ENCODE measurements at regions not wholly inside any gene's neighbourhood (a gene's known extent, or its start where the extent isn't known, plus 50 kb on each side); places are given as distances from the start of the nearest gene placed in this dataset.

DNA sequence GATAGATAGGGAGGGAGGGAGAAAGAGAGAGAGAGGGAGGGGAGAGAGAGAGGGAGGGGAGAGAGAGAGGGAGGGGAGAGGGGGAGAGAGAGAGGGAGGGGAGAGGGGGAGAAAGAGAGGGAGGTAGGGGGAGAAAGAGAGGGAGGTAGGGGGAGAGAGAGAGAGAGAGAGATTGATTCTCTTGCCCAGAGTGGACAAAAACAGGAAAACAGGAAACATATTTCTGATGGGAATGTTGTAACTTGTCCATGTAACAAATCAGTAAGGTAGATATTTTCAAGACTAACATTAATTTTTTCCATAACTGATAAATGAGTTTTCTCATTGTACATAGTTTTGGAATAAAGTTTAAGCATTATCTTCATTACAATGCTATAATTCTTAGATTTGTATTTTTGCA is 811.7 kb upstream of the GRAMD2B start:
- no TSS peak for BruUV-seq (replicated peaks)
- Mint-ChIP-seq H3K4me3 (ENCODE audit: unreplicated experiment) (no peak overlapping the region), H3K27ac (ENCODE audit: unreplicated experiment) (no peak overlapping the region), H3K4me1 (ENCODE audit: low read depth, unreplicated experiment) (no peaks in the 10 kb centered on the region), H3K27me3 (ENCODE audit: insufficient read depth, unreplicated experiment) (no peaks in the 10 kb centered on the region), H3K9me3 (ENCODE audit: unreplicated experiment) (no peaks in the 10 kb centered on the region), H3K36me3 (ENCODE audit: insufficient read depth, unreplicated experiment) (no peaks in the 10 kb centered on the region)
- Histone ChIP-seq H3K4me3 (ENCODE audit: low read depth, low read length) (no peak overlapping the region), H3K9me3 (no peaks in the 10 kb centered on the region), H3K36me3 (ENCODE audit: control insufficient read depth, insufficient read depth, low read length) (no peaks in the 10 kb centered on the region), H3K27me3 (replicated peaks; ENCODE audit: control insufficient read depth, insufficient read depth, low read length) (no peaks in the 10 kb centered on the region), H3K4me1 (no peaks in the 10 kb centered on the region)
- TF ChIP-seq CTCF (IDR thresholded peaks at IDR 0.05; ENCODE audit: insufficient read depth in 1 of 2, low read depth in 1 of 2, low read length in 1 of 2, severe bottlenecking in 1 of 2, unreplicated experiment in 1 of 2), result no peak
- POLR2A ChIA-PET, result no interaction called here
- intact Hi-C loops (cut with micrococcal nuclease; ENCODE audit: unreplicated experiment), result no loop called here
- CTCF ChIA-PET, result no interaction called here
- DNase-seq, result no peak

- ChIA-PET CTCF (no interaction called here), POLR2A (no interaction called here)
- Mint-ChIP-seq H3K36me3 (ENCODE audit: insufficient read depth, unreplicated experiment) (no peaks in the 10 kb centered on the region), H3K27ac (ENCODE audit: unreplicated experiment) (no peak overlapping the region), H3K4me1 (ENCODE audit: low read depth, unreplicated experiment) (no peaks in the 10 kb centered on the region), H3K27me3 (ENCODE audit: insufficient read depth, unreplicated experiment) (no peaks in the 10 kb centered on the region), H3K9me3 (ENCODE audit: unreplicated experiment) (no peaks in the 10 kb centered on the region), H3K4me3 (ENCODE audit: unreplicated experiment) (no peak overlapping the region)
- intact Hi-C loops (cut with micrococcal nuclease; ENCODE audit: unreplicated experiment), result no loop called here
- DNase-seq, result no peak
- no peak for TF ChIP-seq CTCF (IDR thresholded peaks at IDR 0.05; ENCODE audit: insufficient read depth in 1 of 2, low read depth in 1 of 2, low read length in 1 of 2, severe bottlenecking in 1 of 2, unreplicated experiment in 1 of 2)
- Histone ChIP-seq H3K27me3 (replicated peaks; ENCODE audit: control insufficient read depth, insufficient read depth, low read length) (no peaks in the 10 kb centered on the region), H3K9me3 (no peaks in the 10 kb centered on the region), H3K4me1 (no peaks in the 10 kb centered on the region), H3K36me3 (ENCODE audit: control insufficient read depth, insufficient read depth, low read length) (no peaks in the 10 kb centered on the region), H3K4me3 (ENCODE audit: low read depth, low read length) (no peak overlapping the region)
- BruUV-seq (replicated peaks), result no TSS peak
Observed at GRCh38 chr5:125612181-125612721, 811.0 kb upstream of the GRAMD2B start.

DNA sequence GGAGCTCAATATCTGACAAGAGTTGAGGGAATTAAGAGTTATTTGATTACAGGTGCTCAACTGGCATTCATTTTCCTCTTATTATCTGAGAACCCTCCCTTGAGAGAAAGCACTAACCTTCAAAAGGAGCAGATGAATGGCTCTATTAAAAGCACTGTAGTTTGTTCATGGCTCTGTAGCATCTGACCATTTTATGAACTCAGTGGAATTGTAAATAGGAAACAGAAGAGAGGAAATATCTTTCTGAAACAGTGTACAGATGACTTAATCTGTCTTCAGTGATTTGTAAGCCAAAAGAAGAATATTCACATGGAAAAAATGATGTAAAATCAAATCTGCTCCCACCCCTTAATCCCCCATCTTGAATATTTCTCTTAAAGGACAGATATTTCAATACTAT is 810.4 kb upstream of the GRAMD2B start:
- H3K27me3 Mint-ChIP-seq (ENCODE audit: insufficient read depth, unreplicated experiment), result no peaks in the 10 kb centered on the region
- no peak overlapping the region for H3K4me3 Mint-ChIP-seq (ENCODE audit: unreplicated experiment)
- ChIA-PET CTCF (no interaction called here), POLR2A (no interaction called here)
- BruUV-seq (replicated peaks), result no TSS peak
- no peaks in the 10 kb centered on the region for H3K9me3 ChIP-seq
- TF ChIP-seq CTCF (IDR thresholded peaks at IDR 0.05; ENCODE audit: insufficient read depth in 1 of 2, low read depth in 1 of 2, low read length in 1 of 2, severe bottlenecking in 1 of 2, unreplicated experiment in 1 of 2), result no peak
- no peak overlapping the region for H3K4me3 ChIP-seq (ENCODE audit: low read depth, low read length)
- no peaks in the 10 kb centered on the region for H3K9me3 Mint-ChIP-seq (ENCODE audit: unreplicated experiment)
- no peak overlapping the region for H3K27ac Mint-ChIP-seq (ENCODE audit: unreplicated experiment)
- no peaks in the 10 kb centered on the region for H3K4me1 ChIP-seq
- no peak for DNase-seq
- H3K4me1 Mint-ChIP-seq (ENCODE audit: low read depth, unreplicated experiment), result no peaks in the 10 kb centered on the region
- H3K36me3 Mint-ChIP-seq (ENCODE audit: insufficient read depth, unreplicated experiment), result no peaks in the 10 kb centered on the region
- H3K36me3 ChIP-seq (ENCODE audit: control insufficient read depth, insufficient read depth, low read length), result no peaks in the 10 kb centered on the region
- no peaks in the 10 kb centered on the region for H3K27me3 ChIP-seq (replicated peaks; ENCODE audit: control insufficient read depth, insufficient read depth, low read length)
- intact Hi-C loops (cut with micrococcal nuclease; ENCODE audit: unreplicated experiment), result no loop called here
